Ishikawa (cell line): ENCODE measurements at regions not wholly inside any gene's neighbourhood (a gene's known extent, or its start where the extent isn't known, plus 50 kb on each side); places are given as distances from the start of the nearest gene placed in this dataset.

ENCODE experiments used
- CEBPB ChIP-seq: IDR thresholded peaks from 2 replicates; pipeline ENCODE4 v1.6.1; 2012
- CREB1 ChIP-seq: IDR thresholded peaks from 2 replicates; pipeline ENCODE4 v1.6.1; 2012; ENCODE audit warnings: low read depth
- EGR1 ChIP-seq: IDR thresholded peaks from 2 replicates; pipeline ENCODE4 v1.6.1; 2012
- EP300 ChIP-seq: IDR thresholded peaks from 2 replicates; pipeline ENCODE4 v1.6.1; 2012; ENCODE audit warnings: borderline replicate concordance
- FOXM1 ChIP-seq: IDR thresholded peaks from 2 replicates; pipeline ENCODE4 v1.6.1; 2012; ENCODE audit warnings: low read depth, borderline replicate concordance
- MAX ChIP-seq: IDR thresholded peaks from 2 replicates; pipeline ENCODE4 v1.6.1; 2012
- NFIC ChIP-seq: IDR thresholded peaks from 2 replicates; pipeline ENCODE4 v1.6.1; 2012
- RAD21 ChIP-seq: IDR thresholded peaks from 2 replicates; pipeline ENCODE4 v1.6.1; 2012; ENCODE audit warnings: low read depth
- TAF1 ChIP-seq: IDR thresholded peaks from 2 replicates; pipeline ENCODE4 v1.6.1; 2012; ENCODE audit warnings: low read depth, mild to moderate bottlenecking
- TCF12 ChIP-seq: IDR thresholded peaks from 2 replicates; pipeline ENCODE4 v1.6.1; 2012; ENCODE audit warnings: low read depth
- TEAD4 ChIP-seq: IDR thresholded peaks from 2 replicates; pipeline ENCODE4 v1.6.1; 2012
- YY1 ChIP-seq: IDR thresholded peaks from 2 replicates; pipeline ENCODE4 v1.6.1; 2012; ENCODE audit warnings: low read depth
- ZBTB7A ChIP-seq: IDR thresholded peaks from 2 replicates; pipeline ENCODE4 v1.6.1; 2012; ENCODE audit warnings: low read depth
- TF ChIP-seq, protein P1 (sequence below): IDR thresholded peaks from 2 replicates; pipeline ENCODE4 v1.6.1; 2012
- TF ChIP-seq, protein P2 (sequence below): IDR thresholded peaks from 2 replicates; pipeline ENCODE4 v1.6.1; 2012; ENCODE audit warnings: low read depth, mild to moderate bottlenecking

DNA sequence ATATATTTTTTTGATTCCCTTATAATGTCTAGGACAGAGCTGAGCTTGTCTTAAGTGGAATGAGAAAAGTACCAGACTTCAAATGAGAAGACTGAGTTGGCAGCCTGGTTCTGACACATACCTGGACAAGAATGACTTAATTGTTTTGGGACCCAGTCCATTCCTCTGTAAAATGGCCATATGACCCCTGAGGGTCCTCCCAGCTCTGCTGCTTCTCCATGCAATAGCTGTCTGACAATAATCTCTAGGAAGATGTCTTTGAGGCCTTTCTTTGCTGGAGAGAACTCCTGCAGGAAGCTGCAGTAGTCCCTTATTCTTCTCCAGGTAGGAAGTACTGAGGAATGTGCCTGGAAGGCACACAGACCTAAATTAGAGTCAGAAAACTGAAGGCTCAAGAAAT, 55.9 kb upstream of the SLIT3 start:
- TF ChIP-seq CEBPB (no peak), EGR1 (no peak), YY1 (no peak), FOXM1 (no peak), NFIC (no peak), TEAD4 (no peak), RAD21 (no peak), TCF12 (no peak), EP300 (no peak), MAX (no peak), CREB1 (no peak), ZBTB7A (no peak), TAF1 (no peak)
- TF ChIP-seq, protein P1, sequence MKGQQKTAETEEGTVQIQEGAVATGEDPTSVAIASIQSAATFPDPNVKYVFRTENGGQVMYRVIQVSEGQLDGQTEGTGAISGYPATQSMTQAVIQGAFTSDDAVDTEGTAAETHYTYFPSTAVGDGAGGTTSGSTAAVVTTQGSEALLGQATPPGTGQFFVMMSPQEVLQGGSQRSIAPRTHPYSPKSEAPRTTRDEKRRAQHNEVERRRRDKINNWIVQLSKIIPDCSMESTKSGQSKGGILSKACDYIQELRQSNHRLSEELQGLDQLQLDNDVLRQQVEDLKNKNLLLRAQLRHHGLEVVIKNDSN = no peak
- TF ChIP-seq, protein P2, sequence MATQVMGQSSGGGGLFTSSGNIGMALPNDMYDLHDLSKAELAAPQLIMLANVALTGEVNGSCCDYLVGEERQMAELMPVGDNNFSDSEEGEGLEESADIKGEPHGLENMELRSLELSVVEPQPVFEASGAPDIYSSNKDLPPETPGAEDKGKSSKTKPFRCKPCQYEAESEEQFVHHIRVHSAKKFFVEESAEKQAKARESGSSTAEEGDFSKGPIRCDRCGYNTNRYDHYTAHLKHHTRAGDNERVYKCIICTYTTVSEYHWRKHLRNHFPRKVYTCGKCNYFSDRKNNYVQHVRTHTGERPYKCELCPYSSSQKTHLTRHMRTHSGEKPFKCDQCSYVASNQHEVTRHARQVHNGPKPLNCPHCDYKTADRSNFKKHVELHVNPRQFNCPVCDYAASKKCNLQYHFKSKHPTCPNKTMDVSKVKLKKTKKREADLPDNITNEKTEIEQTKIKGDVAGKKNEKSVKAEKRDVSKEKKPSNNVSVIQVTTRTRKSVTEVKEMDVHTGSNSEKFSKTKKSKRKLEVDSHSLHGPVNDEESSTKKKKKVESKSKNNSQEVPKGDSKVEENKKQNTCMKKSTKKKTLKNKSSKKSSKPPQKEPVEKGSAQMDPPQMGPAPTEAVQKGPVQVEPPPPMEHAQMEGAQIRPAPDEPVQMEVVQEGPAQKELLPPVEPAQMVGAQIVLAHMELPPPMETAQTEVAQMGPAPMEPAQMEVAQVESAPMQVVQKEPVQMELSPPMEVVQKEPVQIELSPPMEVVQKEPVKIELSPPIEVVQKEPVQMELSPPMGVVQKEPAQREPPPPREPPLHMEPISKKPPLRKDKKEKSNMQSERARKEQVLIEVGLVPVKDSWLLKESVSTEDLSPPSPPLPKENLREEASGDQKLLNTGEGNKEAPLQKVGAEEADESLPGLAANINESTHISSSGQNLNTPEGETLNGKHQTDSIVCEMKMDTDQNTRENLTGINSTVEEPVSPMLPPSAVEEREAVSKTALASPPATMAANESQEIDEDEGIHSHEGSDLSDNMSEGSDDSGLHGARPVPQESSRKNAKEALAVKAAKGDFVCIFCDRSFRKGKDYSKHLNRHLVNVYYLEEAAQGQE = no peak

- TF ChIP-seq TEAD4 (no peak), EP300 (no peak), TAF1 (no peak), TCF12 (no peak), NFIC (no peak), EGR1 (no peak), ZBTB7A (no peak), MAX (no peak)
- TF ChIP-seq, protein P2 = no peak
These were observed 55.2 kb upstream of the SLIT3 start for GRCh38 chr5:169356181-169356580.

DNA sequence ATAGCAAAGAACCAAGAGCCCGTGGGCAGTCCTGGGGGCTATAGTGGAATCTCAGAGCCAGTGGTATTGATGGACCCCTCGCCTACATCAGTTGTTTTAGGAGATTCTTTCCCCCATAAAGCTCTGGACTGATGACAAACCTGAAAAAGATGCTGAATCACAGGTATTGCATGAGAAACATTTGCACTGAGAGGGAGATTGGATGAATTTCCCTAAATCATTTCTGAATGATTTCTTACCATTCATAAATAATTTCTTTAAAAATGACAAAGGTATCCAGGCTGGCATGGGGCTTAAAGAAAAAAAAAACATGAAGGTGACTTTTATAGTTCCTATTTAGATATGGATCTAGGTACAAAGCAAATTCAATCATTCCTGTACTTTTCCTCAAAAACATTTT, 54.0 kb upstream of the SLIT3 start:
- TF ChIP-seq FOXM1 (no peak), CEBPB (no peak), ZBTB7A (no peak), TEAD4 (no peak), TAF1 (no peak), RAD21 (no peak), YY1 (no peak), MAX (no peak), CREB1 (no peak), EGR1 (no peak), EP300 (no peak), TCF12 (no peak), NFIC (no peak)
- TF ChIP-seq, protein P2 = no peak
- TF ChIP-seq, protein P1 = no peak

DNA sequence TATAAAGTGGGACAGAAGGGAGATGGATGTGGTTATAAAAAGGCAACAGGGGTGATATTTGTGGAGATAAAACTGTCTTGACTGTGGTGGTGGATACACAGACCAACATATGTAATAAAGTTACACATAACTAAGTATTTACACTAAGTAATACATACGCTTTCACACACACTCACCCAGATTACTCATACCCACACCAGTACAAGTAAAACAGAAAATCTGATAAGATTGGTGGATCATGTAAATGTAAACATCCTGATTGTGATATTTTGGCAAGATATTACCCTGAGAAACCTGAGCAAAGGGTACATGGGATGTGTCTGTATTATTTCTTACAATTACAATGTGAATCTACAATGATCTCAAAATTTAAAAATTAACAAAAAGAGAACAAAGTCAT, 53.3 kb upstream of the SLIT3 start:
- TF ChIP-seq NFIC = no peak
- TF ChIP-seq, protein P1 = no peak
- TF ChIP-seq YY1 = no peak
- no peak for TF ChIP-seq CREB1
- TF ChIP-seq CEBPB = no peak
- TF ChIP-seq EGR1 = no peak
- TF ChIP-seq FOXM1 = no peak
- TF ChIP-seq TAF1 = no peak
